NCI-H2227 treated with DMSO at 0.1 percent for 48 hours (cell line): ENCODE measurements at regions not wholly inside any gene's neighbourhood (a gene's known extent, or its start where the extent isn't known, plus 50 kb on each side); places are given as distances from the start of the nearest gene placed in this dataset.

Source experiments
- DNase-seq: peaks from one replicate; lab custom pipeline; 2025; lab: John Stamatoyannopoulos, UW

DNA sequence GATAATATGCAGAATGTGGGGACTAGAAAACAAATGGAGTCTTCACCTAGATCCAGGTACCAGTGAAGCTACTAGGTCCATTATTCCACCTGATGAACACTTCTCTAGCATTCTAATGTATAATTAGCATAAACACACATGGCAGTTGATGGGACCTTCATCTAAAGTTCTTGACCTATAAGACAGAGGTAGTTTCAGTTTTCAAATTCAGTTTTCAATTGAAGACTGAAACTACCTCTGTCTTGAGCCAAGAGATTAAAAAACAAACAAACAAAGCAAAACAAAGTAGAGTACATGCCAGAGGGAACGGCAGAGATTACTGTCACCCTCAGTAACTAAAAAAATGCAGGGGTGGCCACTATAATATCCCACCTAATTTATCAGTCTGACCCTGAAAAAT lies 199.9 kb upstream of the NEIL3 start:
- no peak for DNase-seq

DNA sequence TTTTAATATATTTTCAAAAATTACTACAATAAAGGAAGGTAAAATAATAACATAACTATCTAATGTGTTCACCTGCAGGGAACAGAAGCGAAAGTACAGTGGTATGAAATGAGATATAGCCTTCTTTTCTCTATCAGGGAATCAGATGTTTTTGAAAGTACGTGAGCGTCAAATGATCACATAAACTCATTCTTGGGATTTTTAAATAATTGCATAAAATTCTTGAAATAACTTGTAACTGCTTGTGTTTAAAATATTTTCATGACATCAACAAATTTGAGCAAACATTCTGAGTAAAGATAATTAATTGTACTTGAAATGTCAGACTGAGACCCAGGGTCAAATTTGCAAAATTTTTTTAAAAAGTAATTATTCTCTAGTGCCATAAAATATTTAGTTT lies 193.5 kb upstream of the NEIL3 start:
- no peak for DNase-seq

DNA sequence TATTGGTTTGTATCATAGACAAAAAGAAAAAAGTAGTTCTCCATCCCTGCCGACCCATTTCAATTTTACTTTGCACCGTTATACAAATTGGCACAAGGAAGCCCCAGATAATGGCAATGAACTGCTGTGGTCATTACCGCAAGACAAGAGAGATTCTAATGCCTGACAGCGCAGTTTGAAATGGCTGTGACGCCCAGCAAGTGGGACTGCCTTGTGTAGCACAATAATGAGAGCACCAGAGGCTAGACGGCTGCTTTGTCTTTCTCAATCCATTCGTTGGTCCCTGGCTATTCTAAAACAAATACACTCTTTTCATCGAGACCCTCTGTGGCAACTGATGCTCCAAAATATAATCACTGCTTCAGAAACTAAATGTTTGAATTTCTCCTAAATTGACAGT lies 192.4 kb upstream of the NEIL3 start:
- no peak for DNase-seq

DNA sequence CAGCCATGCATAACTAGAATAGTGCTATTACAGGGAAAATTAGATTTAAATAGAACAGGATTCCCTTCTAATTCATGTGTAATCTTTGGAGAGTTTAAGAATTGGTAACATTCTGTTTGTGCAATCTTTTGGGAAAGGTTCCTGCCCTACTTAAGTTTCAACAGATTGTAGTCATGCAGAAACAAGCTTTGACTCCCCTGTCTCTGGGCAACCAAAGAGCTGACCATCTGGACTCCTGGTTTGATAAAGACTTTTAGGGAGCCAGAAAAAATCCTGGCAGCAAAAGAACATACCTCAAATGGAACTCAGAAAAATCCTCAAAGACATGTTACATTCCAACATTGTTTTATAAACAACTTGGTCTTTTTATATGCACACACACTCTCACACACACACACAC lies 191.1 kb upstream of the NEIL3 start:
- DNase-seq, result no peak

DNA sequence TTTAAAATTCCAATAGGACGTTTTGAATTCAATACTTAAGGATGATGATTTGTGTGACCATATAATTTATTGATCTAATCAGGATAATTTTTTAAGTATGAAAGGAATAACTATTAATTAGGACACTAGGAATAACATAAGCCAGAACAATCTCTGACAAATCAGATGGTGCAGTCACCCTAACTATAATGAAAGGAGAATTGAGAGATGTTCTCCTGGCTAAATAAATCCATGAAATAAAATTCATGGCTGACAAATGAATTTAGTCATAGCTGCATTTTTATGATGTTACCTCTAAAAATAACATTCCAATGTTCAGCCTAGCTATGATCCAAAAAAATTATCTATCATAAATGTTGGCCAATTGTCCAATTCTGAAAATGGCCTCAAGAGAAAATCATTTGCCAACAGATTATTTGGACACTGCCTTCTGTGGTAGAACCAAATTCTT lies 190.6 kb upstream of the NEIL3 start:
- DNase-seq, result no peak

DNA sequence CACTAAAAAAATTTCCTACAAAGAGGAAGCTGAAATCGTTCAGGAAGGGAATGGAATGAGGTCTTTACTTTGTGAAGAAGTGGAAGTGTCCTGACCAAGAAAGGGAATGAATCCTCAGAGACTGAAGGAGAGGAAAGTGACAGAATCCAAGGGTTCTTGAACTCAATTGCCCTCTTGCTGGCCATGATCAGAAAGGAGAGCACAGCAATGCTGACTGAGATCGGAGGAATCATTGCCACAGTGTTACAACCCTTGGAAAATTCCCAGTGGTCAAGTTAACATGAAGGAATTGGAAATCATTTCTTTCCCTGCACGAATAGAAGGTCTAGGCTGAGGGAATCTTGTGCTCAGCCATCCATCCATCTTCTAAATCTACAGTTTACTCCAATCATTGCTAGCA lies 190.0 kb upstream of the NEIL3 start:
- no peak for DNase-seq

DNA sequence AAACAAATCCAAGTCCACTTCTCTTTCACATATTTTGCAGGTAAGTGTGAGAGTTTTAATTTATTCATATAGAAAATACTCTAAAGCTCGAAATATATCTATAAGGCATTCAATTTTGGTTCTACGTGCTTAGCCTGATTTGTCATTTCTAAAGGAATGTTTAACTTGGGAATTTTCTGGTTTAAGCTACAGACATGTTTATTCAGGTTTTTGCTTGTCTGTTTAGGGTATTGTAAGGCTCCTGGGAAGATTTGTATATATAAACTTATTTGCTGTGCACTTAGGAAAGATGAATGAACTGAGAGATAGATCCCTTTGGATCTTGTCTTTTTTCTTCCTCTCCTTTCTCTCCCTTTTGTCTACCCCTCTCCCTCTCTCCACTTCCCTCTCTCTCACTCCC lies 185.9 kb upstream of the NEIL3 start:
- DNase-seq, result no peak

DNA sequence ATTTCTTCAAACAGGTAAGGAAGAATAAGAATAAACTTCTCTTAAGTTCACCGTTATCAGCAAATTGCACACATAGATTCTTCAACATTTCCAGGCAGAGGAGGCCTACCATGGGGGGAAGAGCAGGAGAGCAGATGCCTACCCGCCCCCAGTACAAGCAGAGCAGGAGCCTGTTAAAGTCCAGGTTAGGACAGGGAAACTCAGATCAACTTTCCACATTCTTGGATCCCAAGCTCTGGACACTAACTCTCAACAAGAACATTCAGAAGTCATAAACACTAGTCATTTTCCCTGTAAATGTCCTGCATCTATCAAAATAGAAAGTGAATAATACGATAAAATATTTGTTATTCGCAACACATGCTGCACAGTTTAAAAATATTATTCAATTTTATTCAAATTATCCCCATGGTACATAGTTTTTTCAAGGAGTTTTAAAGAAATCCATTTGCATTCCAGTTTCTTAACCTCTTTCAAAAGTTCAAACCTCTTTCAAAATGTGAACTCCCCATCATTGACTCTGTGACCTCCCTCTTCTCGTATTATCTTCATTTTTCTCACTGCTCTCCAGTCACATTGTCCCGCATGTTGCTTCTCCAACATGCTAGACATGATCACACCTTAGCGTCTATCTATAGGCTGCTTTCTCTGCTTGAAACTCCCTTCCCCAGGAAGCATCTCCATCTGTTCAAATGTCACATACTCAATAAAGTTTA lies 185.2 kb upstream of the NEIL3 start:
- DNase-seq, result no peak

DNA sequence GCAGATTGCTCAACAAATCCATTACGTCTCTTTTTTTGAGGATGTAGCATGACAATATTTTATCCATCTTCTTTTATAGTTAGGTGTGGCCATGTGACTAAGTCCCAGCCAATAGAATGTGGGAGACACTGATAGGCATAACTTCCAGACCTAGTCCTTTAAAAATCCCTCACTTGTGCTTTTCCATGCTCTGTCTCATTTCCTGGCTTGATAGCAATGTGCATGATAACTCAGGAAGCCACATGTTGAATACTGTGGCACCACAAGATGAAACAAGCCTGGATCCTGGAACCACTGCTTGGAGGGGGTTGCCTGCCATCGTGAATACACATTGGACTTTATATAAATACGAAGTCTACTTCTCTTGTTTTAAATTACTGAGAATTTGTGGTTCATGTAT lies 184.0 kb upstream of the NEIL3 start:
- DNase-seq, result no peak

DNA sequence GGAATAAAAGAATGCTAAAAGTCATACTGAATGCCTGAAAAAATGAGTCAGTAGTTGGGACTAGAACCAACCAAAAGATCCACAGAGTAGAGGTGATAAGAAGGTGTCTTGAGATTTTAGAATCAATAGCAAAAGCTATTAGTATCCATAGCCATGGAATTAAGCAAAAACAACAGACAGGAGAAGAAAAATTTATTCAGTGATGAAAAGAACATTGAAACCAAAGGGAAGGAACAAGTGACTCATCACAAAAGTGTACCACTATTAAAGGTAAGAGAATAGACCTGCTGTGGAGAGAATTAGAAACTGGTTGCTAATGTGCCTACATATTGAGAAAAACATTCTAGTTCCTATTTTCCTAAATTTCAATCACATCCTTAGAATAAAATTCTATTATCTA lies 182.0 kb upstream of the NEIL3 start:
- no peak for DNase-seq

DNA sequence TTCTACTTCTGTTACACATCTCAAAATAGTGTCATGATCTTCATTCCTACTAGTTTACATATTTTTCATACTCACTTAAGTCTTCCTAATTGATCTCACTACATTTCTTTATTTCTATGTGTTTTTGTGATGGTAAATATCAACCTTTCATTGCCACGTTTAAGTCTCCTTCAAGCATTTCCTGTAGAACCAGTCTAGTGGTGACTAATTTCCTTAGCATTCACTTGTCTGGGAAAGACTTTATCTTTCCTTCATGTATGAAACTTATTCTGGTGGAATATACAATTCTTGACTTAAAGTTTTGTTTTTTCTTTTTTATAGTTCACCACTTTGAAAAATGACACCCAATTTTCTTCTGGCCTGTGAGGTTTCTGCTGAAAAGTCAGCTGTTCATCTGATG lies 181.4 kb upstream of the NEIL3 start:
- no peak for DNase-seq

DNA sequence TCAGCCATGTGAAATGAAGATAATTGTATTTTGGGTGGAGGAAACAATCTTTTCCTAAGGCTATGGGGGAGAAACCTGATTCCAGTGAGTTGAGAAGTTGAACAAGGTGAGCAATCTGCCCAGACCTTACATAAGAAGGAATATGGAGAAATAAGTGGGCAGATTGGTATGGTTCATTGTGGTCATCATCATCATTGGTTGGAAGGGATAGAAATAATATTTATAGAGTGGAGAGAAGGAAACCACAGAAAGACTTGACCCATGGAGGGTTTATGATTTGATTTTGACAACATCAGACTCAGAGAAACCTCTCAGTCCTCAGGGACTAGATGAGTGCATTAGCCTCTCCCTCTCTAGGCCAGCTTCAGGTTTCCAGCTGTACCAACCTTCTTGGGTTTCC lies 177.9 kb upstream of the NEIL3 start:
- DNase-seq, result no peak

DNA sequence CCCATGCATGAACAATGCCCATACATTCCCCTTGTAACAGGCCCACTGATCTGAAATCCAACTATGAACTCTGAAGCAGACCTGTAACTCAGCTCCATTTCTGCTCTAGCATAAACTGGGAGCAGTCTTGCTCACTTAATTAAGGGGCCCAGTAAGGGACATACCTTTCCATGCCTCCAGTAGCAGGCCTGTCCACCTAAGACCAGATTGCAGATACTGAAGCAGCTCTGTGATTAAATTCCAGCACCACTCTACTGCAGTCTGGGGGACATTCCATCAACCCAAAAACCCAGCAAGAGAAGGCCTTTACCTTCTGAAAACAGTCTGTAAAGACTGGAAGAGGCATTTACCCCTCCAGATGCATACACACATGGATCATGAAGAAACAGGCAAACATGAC lies 162.0 kb upstream of the NEIL3 start:
- DNase-seq, result no peak

DNA sequence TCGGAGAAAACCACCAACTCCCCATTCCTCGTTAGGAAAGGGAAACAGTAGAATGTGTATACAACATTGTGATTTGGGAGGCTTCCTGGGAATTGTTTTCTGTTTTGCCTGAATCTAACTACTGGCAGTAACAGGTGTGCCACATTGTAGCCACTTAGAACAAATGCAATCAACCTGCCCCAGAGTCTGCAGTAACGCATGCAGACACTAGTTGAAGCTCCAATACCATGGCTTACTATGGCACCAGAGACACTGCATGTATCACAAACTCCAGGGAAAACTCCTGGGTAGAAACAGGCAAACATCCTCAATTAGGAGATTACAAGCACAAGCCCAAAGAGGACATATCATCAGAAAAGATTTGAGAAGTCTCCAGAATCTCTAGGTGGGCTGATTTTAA lies 154.2 kb upstream of the NEIL3 start:
- peak; percentile 11 for DNase-seq

DNA sequence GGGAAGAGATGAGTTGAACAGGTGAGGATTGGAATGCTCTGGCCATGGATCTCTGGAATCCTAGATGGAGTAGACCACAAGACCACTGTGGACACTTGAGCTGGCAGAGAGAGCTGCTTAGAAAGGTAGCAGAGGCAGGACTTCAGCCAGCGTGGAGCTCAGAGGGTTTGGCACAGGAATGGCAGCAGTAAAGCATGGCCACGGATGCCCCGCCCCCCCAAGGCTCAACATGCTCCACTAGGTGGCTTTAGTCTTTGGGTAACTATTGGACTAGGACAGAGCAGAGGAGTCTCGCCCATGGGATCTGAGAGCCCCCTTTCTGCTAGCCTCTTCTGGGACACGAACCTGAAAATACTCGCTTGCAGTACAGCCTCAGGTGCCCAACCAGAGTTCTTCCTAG lies 150.1 kb upstream of the NEIL3 start:
- no peak for DNase-seq

DNA sequence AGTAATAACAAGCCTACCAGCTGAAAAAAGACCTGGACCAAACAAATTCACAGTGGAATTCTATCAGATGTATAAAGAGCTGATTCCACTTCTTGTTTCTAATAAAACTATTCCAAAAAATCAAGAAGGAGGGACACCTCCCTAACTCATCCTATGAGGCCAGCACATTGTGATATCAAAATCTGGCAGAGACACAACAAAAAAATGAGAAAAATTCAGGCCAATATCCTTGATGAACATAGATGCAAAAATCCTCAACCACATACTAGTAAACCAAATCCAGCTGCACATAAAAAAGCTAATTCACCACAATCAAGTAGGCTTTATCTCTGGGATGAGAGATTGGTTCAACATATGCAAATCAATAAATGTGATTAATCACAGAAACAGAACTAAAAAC lies 147.9 kb upstream of the NEIL3 start:
- no peak for DNase-seq

DNA sequence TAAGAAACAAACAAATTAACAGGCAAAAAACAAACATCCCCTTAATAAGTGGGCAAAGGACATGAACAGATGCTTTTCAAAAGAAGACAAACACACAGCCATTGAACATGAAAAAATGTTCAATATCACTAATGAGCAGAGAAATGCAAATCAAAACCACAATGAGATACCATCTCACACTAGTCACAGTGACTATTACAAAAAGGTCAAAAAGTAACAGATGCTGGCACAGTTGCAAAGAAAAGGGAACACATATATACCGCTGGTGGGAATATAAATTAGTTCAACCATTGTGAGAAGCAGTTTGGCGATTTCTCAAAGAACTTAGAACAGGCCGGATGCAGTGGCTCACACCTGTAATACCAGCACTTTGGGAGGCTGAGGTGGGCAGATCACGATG lies 146.1 kb upstream of the NEIL3 start:
- DNase-seq, result no peak

DNA sequence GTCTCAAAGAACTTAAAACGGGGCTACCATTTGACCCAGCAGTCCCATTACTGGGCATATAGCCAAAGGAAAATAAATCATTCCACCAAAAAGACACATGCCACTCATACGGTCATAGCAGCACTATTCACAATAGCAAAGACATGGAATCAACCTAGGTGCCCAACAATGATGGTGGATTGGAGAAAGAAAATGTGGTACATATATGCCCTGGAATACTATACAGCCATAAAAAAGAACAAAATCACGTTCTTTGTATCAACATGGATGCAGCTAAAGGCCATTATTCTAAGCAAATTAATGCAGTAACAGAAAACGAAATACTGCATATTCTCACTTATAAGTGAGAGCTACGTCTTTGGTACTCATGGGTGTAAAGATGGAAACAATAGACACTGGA lies 138.1 kb upstream of the NEIL3 start:
- no peak for DNase-seq

DNA sequence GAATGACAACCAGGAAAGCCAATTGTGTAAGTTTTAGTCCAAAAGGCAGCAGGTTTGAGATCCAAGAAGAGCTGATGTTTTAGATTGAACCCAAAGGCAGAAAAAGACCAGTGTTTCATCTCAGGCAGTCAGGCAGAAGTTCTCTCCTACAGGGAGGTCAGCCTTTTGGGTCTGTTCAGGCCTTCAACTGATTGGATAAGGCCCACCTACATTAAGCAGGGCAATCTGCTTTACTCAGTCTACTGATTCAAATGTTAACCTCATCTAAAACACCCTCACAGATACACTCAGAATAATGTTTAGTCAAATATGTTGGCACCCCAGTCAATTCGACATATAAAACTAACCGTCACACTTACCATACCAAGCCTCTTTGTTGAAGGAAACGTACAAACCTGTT lies 134.2 kb upstream of the NEIL3 start:
- DNase-seq, result no peak

DNA sequence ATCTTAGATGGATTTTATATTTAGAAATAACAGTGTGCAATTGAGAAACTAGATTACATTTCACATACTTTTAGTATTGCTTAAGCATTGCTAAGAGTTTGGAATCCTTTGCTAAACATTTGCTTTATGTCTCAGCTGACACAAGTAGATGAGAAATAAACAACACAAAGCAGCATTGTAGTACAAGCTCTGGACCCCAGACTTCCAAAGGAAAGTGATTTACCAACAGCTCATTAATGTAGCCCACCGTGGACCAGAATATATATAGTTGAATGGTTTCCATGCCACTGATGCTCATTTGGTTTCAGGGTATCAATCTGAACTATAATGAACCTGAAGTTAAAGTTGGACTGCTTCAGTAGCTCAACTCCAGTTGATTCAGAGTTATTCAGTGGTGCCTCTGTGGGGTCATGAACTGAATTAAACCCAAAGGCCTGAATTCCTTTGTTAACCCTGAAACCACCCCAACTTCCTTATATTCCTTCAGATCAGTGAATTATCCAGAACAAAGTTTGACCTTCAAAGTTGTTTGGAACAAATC lies 132.1 kb upstream of the NEIL3 start:
- no peak for DNase-seq

DNA sequence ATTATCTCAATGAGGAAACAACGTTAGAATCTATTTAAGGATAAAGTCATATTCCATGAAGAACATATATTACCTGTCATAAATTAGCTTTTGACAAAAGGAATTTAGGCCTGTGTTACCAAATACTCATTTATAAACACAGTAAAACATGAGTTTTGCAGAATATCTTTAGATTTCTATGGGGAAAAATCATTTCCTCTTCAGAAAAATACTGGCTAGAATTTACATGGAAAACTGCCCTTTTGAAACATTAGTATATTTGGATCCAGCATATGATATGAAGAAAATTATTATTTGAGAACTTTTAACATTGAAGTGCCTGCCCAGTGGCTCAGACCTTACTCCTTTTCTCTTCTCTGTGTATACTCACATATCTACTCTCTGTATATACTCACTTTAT lies 131.4 kb upstream of the NEIL3 start:
- DNase-seq, result no peak

DNA sequence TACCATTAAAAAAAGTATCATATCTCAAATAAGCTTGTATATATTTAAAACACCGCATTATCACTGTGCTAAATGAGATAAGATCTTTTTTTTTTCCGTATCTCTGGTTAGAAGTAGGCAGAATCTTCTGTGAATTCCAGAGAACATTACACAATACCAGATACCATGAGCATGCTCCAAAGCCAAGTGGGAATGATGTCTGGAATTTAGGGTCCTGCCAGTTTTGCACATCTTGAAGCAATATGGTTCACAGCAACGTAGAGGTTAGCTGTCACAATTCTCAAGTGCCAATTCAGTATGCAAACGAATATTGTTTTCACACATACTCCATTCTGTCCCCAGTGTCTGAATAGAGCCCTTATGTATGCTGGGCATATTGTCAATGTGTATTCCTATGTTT lies 127.5 kb upstream of the NEIL3 start:
- DNase-seq, result no peak

DNA sequence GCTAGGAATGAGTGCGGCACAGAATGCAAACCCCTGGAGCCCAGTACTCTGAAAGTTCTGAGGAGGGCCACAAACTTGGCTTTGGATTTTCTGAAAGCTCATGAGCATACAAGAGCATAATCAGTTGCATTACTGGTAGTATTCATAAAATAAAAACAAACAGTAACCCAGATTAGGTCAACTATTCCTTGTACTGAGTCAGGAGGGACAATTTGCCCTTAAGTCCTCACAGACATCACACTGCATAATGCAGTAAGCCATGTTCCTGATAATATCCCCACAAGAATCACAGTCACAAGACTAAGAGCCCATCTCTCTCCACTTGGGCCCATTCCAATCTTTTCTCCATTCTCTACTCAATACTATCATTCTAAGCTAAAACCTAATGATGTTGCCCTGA lies 126.9 kb upstream of the NEIL3 start:
- no peak for DNase-seq

DNA sequence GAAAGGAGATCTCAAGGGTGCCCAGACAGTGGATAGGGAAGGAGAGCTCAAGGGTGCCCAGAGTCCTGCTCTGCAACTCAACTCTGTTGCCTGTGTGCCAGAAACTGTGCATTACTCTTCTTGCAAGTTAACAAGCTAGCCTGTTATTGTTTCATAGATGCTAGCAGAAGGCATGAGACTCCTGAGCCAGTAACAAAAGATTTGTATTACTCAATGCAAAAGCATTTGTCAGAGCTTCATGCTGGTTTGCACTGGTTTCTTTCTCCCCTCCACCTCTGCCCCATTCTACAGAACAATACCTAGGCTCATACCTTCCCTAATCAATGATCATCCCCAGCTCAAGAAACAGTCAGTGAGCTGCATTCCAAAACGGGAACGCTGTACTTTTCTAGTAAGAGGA lies 124.5 kb upstream of the NEIL3 start:
- DNase-seq, result no peak
